Myocyte (in vitro differentiated cells): ENCODE measurements at regions not wholly inside any gene's neighbourhood (a gene's known extent, or its start where the extent isn't known, plus 50 kb on each side); places are given as distances from the start of the nearest gene placed in this dataset.

ENCODE experiments used
- DNase-seq: peaks from one replicate; pipeline ENCODE4 v3.0.0-alpha.2; 2012; ENCODE audit warnings: low read depth

- no peak for DNase-seq
These were observed 352.5 kb upstream of the MGMT start for GRCh38 chr10:129114588-129114987.

- no peak for DNase-seq
These were observed 350.7 kb upstream of the MGMT start for GRCh38 chr10:129116371-129116770.

GRCh38 chr10:129120441-129120840 is 346.6 kb upstream of the MGMT start:
- DNase-seq: no peak

GRCh38 chr10:129122846-129123245 is 344.2 kb upstream of the MGMT start:
- no peak for DNase-seq

GRCh38 chr10:129123428-129123827 is 343.6 kb upstream of the MGMT start:
- DNase-seq: no peak

GRCh38 chr10:129126982-129127381 is 340.1 kb upstream of the MGMT start:
- DNase-seq: no peak

GRCh38 chr10:129131457-129132132 is 335.4 kb upstream of the MGMT start:
- DNase-seq: no peak

GRCh38 chr10:129133856-129134255 is 333.2 kb upstream of the MGMT start:
- DNase-seq: no peak

- no peak for DNase-seq
These were observed 332.7 kb upstream of the MGMT start for GRCh38 chr10:129134371-129134770.

GRCh38 chr10:129135624-129136023 is 331.4 kb upstream of the MGMT start:
- DNase-seq: no peak

- DNase-seq: no peak
These were observed 331.0 kb upstream of the MGMT start for GRCh38 chr10:129136074-129136473.

- DNase-seq: no peak
These were observed 330.1 kb upstream of the MGMT start for GRCh38 chr10:129136951-129137350.

- no peak for DNase-seq
These were observed 325.8 kb upstream of the MGMT start for GRCh38 chr10:129140921-129141885.

- DNase-seq: no peak
These were observed 315.8 kb upstream of the MGMT start for GRCh38 chr10:129151281-129151680.

- no peak for DNase-seq
These were observed 310.6 kb upstream of the MGMT start for GRCh38 chr10:129156406-129156805.

GRCh38 chr10:129157185-129157584 is 309.9 kb upstream of the MGMT start:
- DNase-seq: no peak

GRCh38 chr10:129161150-129161549 is 305.9 kb upstream of the MGMT start:
- DNase-seq: peak; percentile 7

GRCh38 chr10:129163531-129163930 is 303.5 kb upstream of the MGMT start:
- no peak for DNase-seq

- DNase-seq: no peak
These were observed 301.8 kb upstream of the MGMT start for GRCh38 chr10:129165076-129165720.

- DNase-seq: no peak
These were observed 301.3 kb upstream of the MGMT start for GRCh38 chr10:129165770-129166169.

GRCh38 chr10:129168660-129169059 is 298.4 kb upstream of the MGMT start:
- DNase-seq: no peak

GRCh38 chr10:129169115-129169514 is 297.9 kb upstream of the MGMT start:
- no peak for DNase-seq
